Adrenal gland (tissue), 9 donors: ENCODE measurements at regions not wholly inside any gene's neighbourhood (a gene's known extent, or its start where the extent isn't known, plus 50 kb on each side); places are given as distances from the start of the nearest gene placed in this dataset.

ENCODE experiments used
- DNase-seq, 7 donors: peaks; one replicate each; pipeline ENCODE4 v3.0.0-alpha.2; 2019 to 2020
- H3K27ac ChIP-seq, 5 donors: fragments of 200-600 bp; sonication (generic) in 4 of 5; 1 replicate in 3 of 5; 2 replicates in 2 of 5; pipeline versions ENCODE4 v1.5.1 to v1.8.0; 2016 to 2020; ENCODE audit warnings: mild to moderate bottlenecking in 1 of 5
- H3K27me3 ChIP-seq: fragments of 200-600 bp; 2 replicates; pipeline ENCODE4 v1.8.0; 2021
- H3K36me3 ChIP-seq, 2 donors: fragments of 200-600 bp; replicated peaks in 1 of 2; 1 replicate in 1 of 2; 2 replicates in 1 of 2; pipeline versions ENCODE4 v1.5.1 to v1.8.0; 2018 to 2022
- H3K4me1 ChIP-seq, 2 donors: fragments of 200-600 bp; replicated peaks in 1 of 2; 1 replicate in 1 of 2; 2 replicates in 1 of 2; pipeline versions ENCODE4 v1.5.1 to v1.8.0; 2018 to 2021
- H3K4me3 ChIP-seq, 4 donors: fragments of 200-600 bp; sonication (generic) in 3 of 4; one replicate each; pipeline ENCODE4 v1.5.1; 2016 to 2018
- H3K9me3 ChIP-seq, 3 donors: fragments of 200-600 bp; sonication (generic) in 1 of 3; replicated peaks in 1 of 3; 1 replicate in 2 of 3; 2 replicates in 1 of 3; pipeline versions ENCODE4 v1.5.1 to v1.8.0; 2016 to 2021
- POLR2A ChIP-seq, 2 donors: fragments of 450-650 bp; IDR thresholded peaks; one replicate each; pipeline ENCODE4 v1.6.1; 2017; ENCODE audit warnings: antibody characterized with exemption in 2 of 2, mild to moderate bottlenecking in 2 of 2, moderate library complexity in 1 of 2
- WGBS, 4 donors: extraction: QIAGEN DNeasy Blood & Tissue Kit in 2 of 4; methylation state at CpG; one replicate each; pipeline versions ENCODE4 v1.1.5 to v1.1.7; 2013 to 2017; 5-methylcytosine and 5-hydroxymethylcytosine counted together
- intact Hi-C, 2 donors: fragments of 100-400 bp; cut with DNase I; formaldehyde crosslinking; loops; one replicate each; pipeline versions ENCODE4 v1.14.1 to v1.15.0; 2022 to 2023
- TF ChIP-seq, protein P1 (sequence below), 6 experiments: fragments of 450-650 bp in 4 of 6; fragments of 200-600 bp in 2 of 6; sonication (generic) in 1 of 6; IDR thresholded peaks; 1 replicate in 5 of 6; 2 replicates in 1 of 6; pipeline versions ENCODE4 v1.5.1 to v1.8.0; 2016 to 2021; ENCODE audit warnings: antibody characterized with exemption in 6 of 6, mild to moderate bottlenecking in 2 of 6, moderate library complexity in 1 of 6
- donor health status: healthy with polysubstance abuse.
- donor health status: Bipolar disorder and iron deficiency.
- donor health status: DM: yes; HTN: yes; CAD: no.
- donor health status: DM: no; HTN: no; CAD: no.
- donor health status: DM: no; HTN: no; CAD: no.

DNA sequence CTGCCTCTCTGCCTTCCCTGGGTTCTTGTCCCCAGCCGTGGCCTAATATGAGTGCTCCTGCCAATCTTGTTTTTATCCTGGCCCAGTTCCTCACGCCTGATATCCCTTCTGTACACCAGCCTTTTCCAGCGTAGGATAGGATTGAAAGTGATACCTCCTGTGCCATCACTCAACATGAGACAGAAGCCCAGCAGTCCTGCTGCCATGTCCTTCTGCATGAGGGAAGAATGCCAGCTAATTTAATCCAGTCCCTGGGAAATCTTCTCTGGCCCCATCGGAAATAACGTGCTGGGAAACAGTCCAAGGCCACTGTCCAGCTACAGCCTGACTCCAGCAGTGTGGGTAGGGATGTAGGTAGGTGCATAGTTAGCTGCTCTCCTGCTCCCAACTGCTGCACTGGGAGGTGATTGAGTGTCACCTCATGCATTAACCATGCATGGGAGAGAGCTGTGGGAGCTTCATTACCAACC is 92.0 kb upstream of the TPM1 start:
- TF ChIP-seq, protein P1, sequence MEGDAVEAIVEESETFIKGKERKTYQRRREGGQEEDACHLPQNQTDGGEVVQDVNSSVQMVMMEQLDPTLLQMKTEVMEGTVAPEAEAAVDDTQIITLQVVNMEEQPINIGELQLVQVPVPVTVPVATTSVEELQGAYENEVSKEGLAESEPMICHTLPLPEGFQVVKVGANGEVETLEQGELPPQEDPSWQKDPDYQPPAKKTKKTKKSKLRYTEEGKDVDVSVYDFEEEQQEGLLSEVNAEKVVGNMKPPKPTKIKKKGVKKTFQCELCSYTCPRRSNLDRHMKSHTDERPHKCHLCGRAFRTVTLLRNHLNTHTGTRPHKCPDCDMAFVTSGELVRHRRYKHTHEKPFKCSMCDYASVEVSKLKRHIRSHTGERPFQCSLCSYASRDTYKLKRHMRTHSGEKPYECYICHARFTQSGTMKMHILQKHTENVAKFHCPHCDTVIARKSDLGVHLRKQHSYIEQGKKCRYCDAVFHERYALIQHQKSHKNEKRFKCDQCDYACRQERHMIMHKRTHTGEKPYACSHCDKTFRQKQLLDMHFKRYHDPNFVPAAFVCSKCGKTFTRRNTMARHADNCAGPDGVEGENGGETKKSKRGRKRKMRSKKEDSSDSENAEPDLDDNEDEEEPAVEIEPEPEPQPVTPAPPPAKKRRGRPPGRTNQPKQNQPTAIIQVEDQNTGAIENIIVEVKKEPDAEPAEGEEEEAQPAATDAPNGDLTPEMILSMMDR (IDR thresholded peaks at IDR 0.05): no peak
- TF ChIP-seq POLR2A (IDR thresholded peaks at IDR 0.05): no peak
- 46 to 59% (median 54%) methylated on average over 5 of the region's 5 CpGs for WGBS, 4 donors
- intact Hi-C loops: no loop called here

DNA sequence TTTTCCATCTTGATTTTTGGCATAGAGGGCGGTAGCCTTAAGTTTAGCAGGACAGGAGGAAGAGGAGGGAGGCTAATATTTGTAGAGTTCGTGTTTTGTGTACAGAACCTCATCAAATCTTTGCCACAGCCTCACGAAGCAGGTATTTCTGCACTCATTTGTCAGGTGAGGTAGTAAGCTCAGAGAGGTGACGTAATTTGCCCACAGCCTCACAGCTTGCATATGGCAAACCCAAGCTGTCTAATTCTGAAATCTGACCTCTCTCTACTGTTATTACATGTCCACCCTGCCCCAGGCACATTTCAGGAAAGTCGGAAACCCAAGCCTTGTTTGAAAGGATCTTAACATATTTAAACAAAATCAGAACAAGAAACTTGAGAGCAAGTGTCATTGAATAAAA is 91.1 kb upstream of the TPM1 start:
- intact Hi-C loops: no loop called here
- TF ChIP-seq, protein P1 (IDR thresholded peaks at IDR 0.05): no peak
- no peak for TF ChIP-seq POLR2A (IDR thresholded peaks at IDR 0.05)
- H3K4me3 ChIP-seq: no peak overlapping the region
- no peaks in the 10 kb centered on the region for H3K9me3 ChIP-seq
- DNase-seq: no peak
- H3K4me1 ChIP-seq: no peaks in the 10 kb centered on the region
- no peaks in the 10 kb centered on the region for H3K27me3 ChIP-seq
- no peaks in the 10 kb centered on the region for H3K36me3 ChIP-seq
- no peak overlapping the region for H3K27ac ChIP-seq
- WGBS, 4 donors: 83 to 89% (median 89%) methylated on average over 5 of the region's 5 CpGs

More for the DNA sequence above, 92.0 kb upstream of the TPM1 start:
- DNase-seq: peak in 1 of 7 donors; percentile 35
- no peaks in the 10 kb centered on the region for H3K27me3 ChIP-seq
- no peaks in the 10 kb centered on the region for H3K4me1 ChIP-seq
- H3K36me3 ChIP-seq: no peaks in the 10 kb centered on the region
- no peak overlapping the region for H3K4me3 ChIP-seq
- no peaks in the 10 kb centered on the region for H3K9me3 ChIP-seq
- no peak overlapping the region for H3K27ac ChIP-seq

DNA sequence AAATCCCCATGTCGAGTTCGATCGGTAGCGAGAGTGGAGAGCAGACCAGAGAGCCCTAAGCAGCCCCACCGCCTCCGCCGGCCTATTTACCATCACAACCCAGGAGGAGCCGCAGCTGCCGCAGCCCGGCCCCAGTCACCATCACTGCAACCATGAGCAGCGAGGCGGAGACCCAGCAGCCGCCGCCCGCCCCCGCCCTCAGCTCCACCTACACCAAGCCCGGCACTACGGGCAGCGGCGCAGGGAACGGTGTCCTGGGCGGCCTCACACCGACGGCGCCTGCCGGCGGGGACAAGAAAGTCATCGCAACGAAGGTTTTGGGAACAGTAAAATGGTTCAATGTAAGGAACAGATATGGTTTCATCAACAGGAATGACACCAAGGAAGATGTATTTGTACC is 89.5 kb upstream of the TPM1 start:
- Histone ChIP-seq H3K36me3 (no peaks in the 10 kb centered on the region), H3K4me3 (no peak overlapping the region), H3K27me3 (no peaks in the 10 kb centered on the region), H3K4me1 (peaks cover 0 to under 1% of the 10 kb centered on the region in 2 donors), H3K27ac (no peak overlapping the region), H3K9me3 (no peaks in the 10 kb centered on the region)
- WGBS, 4 donors: 53 to 66% (median 59%) methylated on average over 22 to 29 of the region's 29 CpGs
- TF ChIP-seq POLR2A (IDR thresholded peaks at IDR 0.05): no peak
- TF ChIP-seq, protein P1 (IDR thresholded peaks at IDR 0.05): no peak
- no peak for DNase-seq
- intact Hi-C loops: no loop called here

DNA sequence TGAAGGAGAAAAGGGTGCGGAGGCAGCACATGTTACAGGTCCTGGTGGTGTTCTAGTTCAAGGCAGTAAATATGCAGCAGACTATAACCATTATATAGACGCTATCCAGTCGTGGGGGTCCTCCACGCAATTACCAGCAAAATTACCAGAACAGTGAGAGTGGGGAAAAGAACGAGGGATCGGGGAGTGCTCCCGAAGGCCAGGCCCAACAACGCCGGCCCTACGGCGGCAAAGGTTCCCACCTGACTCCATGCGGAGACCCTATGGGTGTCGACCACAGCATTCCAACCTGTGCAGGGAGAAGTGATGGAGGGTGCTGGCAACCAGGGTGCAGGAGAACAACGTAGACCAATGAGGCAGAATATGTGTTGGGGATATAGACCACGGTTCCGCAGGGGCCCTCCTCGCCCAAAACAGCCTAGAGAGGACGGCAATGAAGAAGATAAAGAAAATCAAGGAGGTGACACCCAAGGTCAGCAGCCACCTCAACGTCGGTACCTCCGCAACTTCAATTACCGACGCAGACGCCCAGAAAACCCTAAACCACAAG is 89.0 kb upstream of the TPM1 start:
- Histone ChIP-seq H3K27me3 (no peaks in the 10 kb centered on the region), H3K36me3 (no peaks in the 10 kb centered on the region), H3K4me3 (no peak overlapping the region), H3K27ac (no peak overlapping the region), H3K9me3 (no peaks in the 10 kb centered on the region), H3K4me1 (peaks cover 1 to 6% of the 10 kb centered on the region in 2 donors)
- 89 to 95% (median 94%) methylated on average over 24 of the region's 24 CpGs for WGBS, 4 donors
- no peak for DNase-seq
- intact Hi-C loops: no loop called here
- no peak for TF ChIP-seq POLR2A (IDR thresholded peaks at IDR 0.05)
- TF ChIP-seq, protein P1 (IDR thresholded peaks at IDR 0.05): no peak
